ENCODE measurements at regions not wholly inside any gene's neighbourhood (a gene's known extent, or its start where the extent isn't known, plus 50 kb on each side); places are given as distances from the start of the nearest gene placed in this dataset.

DNA sequence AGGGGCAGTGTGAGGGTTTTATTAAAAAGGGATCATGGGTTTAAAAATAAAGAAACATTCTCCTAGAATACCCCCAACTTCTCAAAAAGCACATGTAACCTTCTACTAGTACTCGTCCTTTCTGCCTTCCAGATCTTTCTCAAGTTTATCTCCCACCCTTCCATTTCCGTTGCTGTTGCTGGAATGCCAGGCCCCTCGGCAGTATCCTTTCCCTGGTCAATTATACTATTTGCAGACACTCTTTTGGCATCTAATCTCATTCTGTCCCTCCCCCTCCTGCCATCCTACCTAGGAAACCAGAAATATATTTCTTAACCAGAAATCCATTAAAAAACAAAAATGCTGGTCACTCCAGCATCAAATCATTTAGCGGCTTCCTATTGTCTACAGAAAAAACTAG, 198.2 kb upstream of the ATP2B1 start:
- Histone ChIP-seq H4K20me1 (ENCODE audit: insufficient read depth, low read length) (no peaks in the 10 kb centered on the region), H3K27me3 (ENCODE audit: low read depth, low read length) (no peaks in the 10 kb centered on the region), H3K4me1 (ENCODE audit: low read length) (peaks cover 22% of the 10 kb centered on the region), H3K36me3 (replicated peaks; ENCODE audit: low read depth, low read length) (peaks cover 9% of the 10 kb centered on the region), H3K9me3 (ENCODE audit: insufficient read depth, low read length) (peaks cover 7% of the 10 kb centered on the region; the same call in 1 of the 2 replicates), H3K27ac (ENCODE audit: low read length) (no peak overlapping the region), H2AFZ (ENCODE audit: low read depth, low read length) (no peak overlapping the region), H3K4me3 (ENCODE audit: low read length) (no peak overlapping the region), H3K4me2 (ENCODE audit: low read length) (no peak overlapping the region), H3K9ac (ENCODE audit: low read length) (no peak overlapping the region), H3K79me2 (ENCODE audit: low read length) (no peaks in the 10 kb centered on the region)
- no peak for TF ChIP-seq EZH2phosphoT487 (IDR thresholded peaks at IDR 0.05; ENCODE audit: low read depth)
- TF ChIP-seq, protein P1, sequence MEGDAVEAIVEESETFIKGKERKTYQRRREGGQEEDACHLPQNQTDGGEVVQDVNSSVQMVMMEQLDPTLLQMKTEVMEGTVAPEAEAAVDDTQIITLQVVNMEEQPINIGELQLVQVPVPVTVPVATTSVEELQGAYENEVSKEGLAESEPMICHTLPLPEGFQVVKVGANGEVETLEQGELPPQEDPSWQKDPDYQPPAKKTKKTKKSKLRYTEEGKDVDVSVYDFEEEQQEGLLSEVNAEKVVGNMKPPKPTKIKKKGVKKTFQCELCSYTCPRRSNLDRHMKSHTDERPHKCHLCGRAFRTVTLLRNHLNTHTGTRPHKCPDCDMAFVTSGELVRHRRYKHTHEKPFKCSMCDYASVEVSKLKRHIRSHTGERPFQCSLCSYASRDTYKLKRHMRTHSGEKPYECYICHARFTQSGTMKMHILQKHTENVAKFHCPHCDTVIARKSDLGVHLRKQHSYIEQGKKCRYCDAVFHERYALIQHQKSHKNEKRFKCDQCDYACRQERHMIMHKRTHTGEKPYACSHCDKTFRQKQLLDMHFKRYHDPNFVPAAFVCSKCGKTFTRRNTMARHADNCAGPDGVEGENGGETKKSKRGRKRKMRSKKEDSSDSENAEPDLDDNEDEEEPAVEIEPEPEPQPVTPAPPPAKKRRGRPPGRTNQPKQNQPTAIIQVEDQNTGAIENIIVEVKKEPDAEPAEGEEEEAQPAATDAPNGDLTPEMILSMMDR (IDR thresholded peaks at IDR 0.05; ENCODE audit: low read depth, low read length), result no peak

DNA sequence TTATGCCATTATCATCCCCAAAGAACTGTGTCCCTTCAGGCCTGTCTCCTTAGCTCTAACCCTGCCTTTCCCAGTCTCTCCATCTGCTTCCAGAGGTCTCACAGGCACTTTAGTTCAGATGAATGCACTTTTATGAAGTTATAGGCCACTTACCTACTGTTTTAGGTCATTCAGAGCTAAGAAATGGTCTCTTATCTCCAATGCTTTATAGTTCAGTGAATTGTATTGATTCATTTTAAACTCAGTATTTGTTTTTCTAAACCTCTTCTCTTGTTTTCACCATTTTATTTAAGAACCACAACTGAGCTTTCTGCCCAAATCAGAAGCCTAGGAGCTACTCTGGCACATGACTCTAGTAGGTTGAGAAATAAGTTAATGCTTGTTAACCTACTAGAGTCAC, 197.5 kb upstream of the ATP2B1 start:
- H3K79me2 ChIP-seq (ENCODE audit: low read length), result no peaks in the 10 kb centered on the region
- no peak overlapping the region for H3K4me2 ChIP-seq (ENCODE audit: low read length)
- H2AFZ ChIP-seq (ENCODE audit: low read depth, low read length), result no peak overlapping the region
- H3K27me3 ChIP-seq (ENCODE audit: low read depth, low read length), result no peaks in the 10 kb centered on the region
- peaks cover 12% of the 10 kb centered on the region for H3K36me3 ChIP-seq (replicated peaks; ENCODE audit: low read depth, low read length)
- no peak overlapping the region for H3K9ac ChIP-seq (ENCODE audit: low read length)
- no peak overlapping the region for H3K4me3 ChIP-seq (ENCODE audit: low read length)
- no peak overlapping the region for H3K27ac ChIP-seq (ENCODE audit: low read length)
- TF ChIP-seq, protein P1 (IDR thresholded peaks at IDR 0.05; ENCODE audit: low read depth, low read length), result no peak
- TF ChIP-seq EZH2phosphoT487 (IDR thresholded peaks at IDR 0.05; ENCODE audit: low read depth), result no peak
- H3K4me1 ChIP-seq (ENCODE audit: low read length), result peaks cover 22% of the 10 kb centered on the region
- peaks cover 7% of the 10 kb centered on the region; the same call in 1 of the 2 replicates for H3K9me3 ChIP-seq (ENCODE audit: insufficient read depth, low read length)
- no peaks in the 10 kb centered on the region for H4K20me1 ChIP-seq (ENCODE audit: insufficient read depth, low read length)

DNA sequence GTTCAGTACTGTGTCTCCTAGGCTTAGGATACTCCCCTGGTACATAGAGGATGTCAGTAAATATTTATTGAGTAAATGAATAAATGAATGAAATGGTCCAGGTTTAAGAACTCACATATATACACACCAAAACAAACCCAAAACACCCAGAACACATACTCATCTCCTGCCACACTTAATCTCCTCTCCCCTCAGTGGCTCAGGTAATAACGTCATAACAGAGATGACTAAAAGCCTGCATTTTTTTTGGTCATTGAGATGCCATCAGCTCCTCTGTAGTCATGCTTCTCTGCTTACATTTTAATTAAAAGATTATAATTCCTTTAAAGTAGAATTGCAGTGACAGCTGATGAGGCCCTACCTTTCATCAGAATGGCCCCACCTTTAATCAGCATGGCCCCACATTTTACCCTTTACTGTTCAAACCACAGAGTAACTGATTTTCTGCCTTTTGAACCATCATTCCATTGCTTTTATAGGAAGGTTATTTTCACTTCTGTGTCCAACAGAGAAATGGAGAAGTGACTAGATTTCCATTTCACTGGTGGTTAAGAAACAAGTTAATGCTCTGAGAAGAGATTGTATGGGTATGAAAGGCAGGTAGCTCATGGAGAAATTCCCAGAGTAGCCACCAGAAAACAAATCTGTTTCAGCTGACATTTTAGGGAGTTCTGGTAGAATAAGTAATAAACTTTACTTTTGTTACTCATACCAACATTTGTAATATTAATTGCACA, 193.4 kb upstream of the ATP2B1 start:
- no peak overlapping the region for H3K9ac ChIP-seq (ENCODE audit: low read length)
- no peaks in the 10 kb centered on the region for H3K27me3 ChIP-seq (ENCODE audit: low read depth, low read length)
- TF ChIP-seq EZH2phosphoT487 (IDR thresholded peaks at IDR 0.05; ENCODE audit: low read depth), result no peak
- TF ChIP-seq, protein P1 (IDR thresholded peaks at IDR 0.05; ENCODE audit: low read depth, low read length), result no peak

DNA sequence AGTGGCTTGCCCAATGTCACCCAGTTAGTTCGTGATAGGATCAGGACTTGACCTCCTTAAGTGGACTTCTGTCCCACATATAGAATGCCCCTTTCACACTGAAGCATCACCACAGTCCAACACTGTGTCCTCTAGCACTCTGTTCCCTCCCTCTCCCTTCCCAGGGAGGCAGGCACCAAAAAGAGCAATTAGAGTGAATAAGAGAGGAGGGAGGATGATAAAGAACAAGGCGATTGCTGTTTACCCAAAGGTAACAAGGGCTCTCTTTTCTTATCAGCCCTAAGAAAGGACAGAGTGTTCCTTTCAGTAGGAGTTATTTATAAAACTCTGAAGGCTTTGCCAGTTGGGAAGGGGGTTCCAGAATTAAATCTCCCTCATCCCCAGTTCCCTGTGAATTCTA, 192.7 kb upstream of the ATP2B1 start:
- no peak for TF ChIP-seq EZH2phosphoT487 (IDR thresholded peaks at IDR 0.05; ENCODE audit: low read depth)
- TF ChIP-seq, protein P1 (IDR thresholded peaks at IDR 0.05; ENCODE audit: low read depth, low read length), result no peak

More for the DNA sequence above, 193.4 kb upstream of the ATP2B1 start:
- H2AFZ ChIP-seq (ENCODE audit: low read depth, low read length), result no peak overlapping the region
- H3K27ac ChIP-seq (ENCODE audit: low read length), result no peak overlapping the region
- peaks cover 23% of the 10 kb centered on the region for H3K4me1 ChIP-seq (ENCODE audit: low read length)
- no peaks in the 10 kb centered on the region for H4K20me1 ChIP-seq (ENCODE audit: insufficient read depth, low read length)
- no peak overlapping the region for H3K4me3 ChIP-seq (ENCODE audit: low read length)
- H3K4me2 ChIP-seq (ENCODE audit: low read length), result no peak overlapping the region
- 0 out of 2 replicates have a peak, but pooled peaks cover 3% of the 10 kb centered on the region for H3K9me3 ChIP-seq (ENCODE audit: insufficient read depth, low read length)
- H3K79me2 ChIP-seq (ENCODE audit: low read length), result no peaks in the 10 kb centered on the region
- peaks cover 3% of the 10 kb centered on the region for H3K36me3 ChIP-seq (replicated peaks; ENCODE audit: low read depth, low read length)

More for the DNA sequence above, 192.7 kb upstream of the ATP2B1 start:
- Histone ChIP-seq H3K79me2 (ENCODE audit: low read length) (no peaks in the 10 kb centered on the region), H3K4me1 (ENCODE audit: low read length) (peaks cover 26% of the 10 kb centered on the region), H4K20me1 (ENCODE audit: insufficient read depth, low read length) (no peaks in the 10 kb centered on the region), H2AFZ (ENCODE audit: low read depth, low read length) (no peak overlapping the region), H3K9ac (ENCODE audit: low read length) (no peak overlapping the region), H3K27me3 (ENCODE audit: low read depth, low read length) (no peaks in the 10 kb centered on the region), H3K4me3 (ENCODE audit: low read length) (no peak overlapping the region), H3K9me3 (ENCODE audit: insufficient read depth, low read length) (0 out of 2 replicates have a peak, but pooled peaks cover 3% of the 10 kb centered on the region), H3K27ac (ENCODE audit: low read length) (no peak overlapping the region), H3K36me3 (replicated peaks; ENCODE audit: low read depth, low read length) (peaks cover 3% of the 10 kb centered on the region), H3K4me2 (ENCODE audit: low read length) (no peak overlapping the region)
